ENCODE measurements at regions not wholly inside any gene's neighbourhood (a gene's known extent, or its start where the extent isn't known, plus 50 kb on each side); places are given as distances from the start of the nearest gene placed in this dataset.
"Not testable (repeated sequence)": the region's sequence is repeated elsewhere in the genome, so short reads cannot be mapped to it uniquely, and the experiment has no call there.

DNA sequence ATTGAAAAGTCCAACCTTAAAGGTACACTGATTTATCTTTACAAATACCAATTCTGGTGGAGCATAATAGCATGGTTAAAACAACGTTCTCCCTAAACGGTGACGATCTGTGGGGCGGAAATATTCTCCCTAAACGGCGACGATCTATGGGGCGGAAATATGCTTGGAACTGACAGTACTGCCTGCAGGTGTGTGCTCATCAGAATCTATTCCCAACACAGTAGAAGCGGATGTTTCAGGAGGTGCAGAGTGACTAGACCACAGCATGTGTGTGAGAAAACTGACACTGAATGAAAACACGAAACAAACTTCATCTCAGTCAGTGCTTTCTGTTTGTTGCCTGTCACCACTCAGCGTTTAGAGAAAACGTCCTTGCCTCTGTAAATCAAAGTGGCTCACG is 210.0 kb downstream of the BANP start:
- H3K4me3 ChIP-seq (ENCODE audit: low read length in 2 of 2); H3K4me1 ChIP-seq (ENCODE audit: control insufficient read depth in 2 of 2, insufficient read depth in 1 of 2, low read depth in 1 of 2, low read length in 2 of 2); H4K8ac ChIP-seq (ENCODE audit: low read depth, low read length); H3K9ac ChIP-seq (ENCODE audit: low read depth, low read length, poor library complexity); H2BK12ac ChIP-seq (ENCODE audit: low read length); H2AK5ac ChIP-seq (ENCODE audit: low read depth, low read length); H3K4ac ChIP-seq (ENCODE audit: low read length); H3K36me3 ChIP-seq (replicated peaks in 1 of 2; ENCODE audit: control insufficient read depth in 2 of 2, insufficient read depth in 2 of 2, low read length in 2 of 2); H3K18ac ChIP-seq (ENCODE audit: low read length); H3K9me3 ChIP-seq (replicated peaks in 1 of 2; ENCODE audit: control insufficient read depth in 2 of 2, insufficient read depth in 1 of 2, low read depth in 1 of 2, low read length in 2 of 2); H3K23ac ChIP-seq (ENCODE audit: low read depth, low read length, poor library complexity); H4K91ac ChIP-seq (ENCODE audit: low read depth, low read length, poor library complexity); H3K4me2 ChIP-seq (ENCODE audit: insufficient read depth, low read length, poor library complexity, severe bottlenecking); H2BK15ac ChIP-seq (ENCODE audit: low read length); H2BK5ac ChIP-seq (ENCODE audit: low read length); H2AFZ ChIP-seq (ENCODE audit: low read length); H3K79me1 ChIP-seq (ENCODE audit: low read depth, low read length); DNase-seq (ENCODE audit: low spot score); H3K27ac ChIP-seq (replicated peaks; ENCODE audit: low read length); H2BK120ac ChIP-seq (ENCODE audit: low read depth, low read length); H3K27me3 ChIP-seq (ENCODE audit: control insufficient read depth in 3 of 3, insufficient read depth in 3 of 3, low read depth in 1 of 3, low read length in 3 of 3); H3K14ac ChIP-seq (ENCODE audit: low read length): not testable (repeated sequence)
- WGBS, 2 donors (ENCODE audit: extremely low coverage in 2 of 2, insufficient read length in 2 of 2, insufficient replicate concordance in 1 of 2) = no CpG with 5 or more reads among the region's 13 CpGs

DNA sequence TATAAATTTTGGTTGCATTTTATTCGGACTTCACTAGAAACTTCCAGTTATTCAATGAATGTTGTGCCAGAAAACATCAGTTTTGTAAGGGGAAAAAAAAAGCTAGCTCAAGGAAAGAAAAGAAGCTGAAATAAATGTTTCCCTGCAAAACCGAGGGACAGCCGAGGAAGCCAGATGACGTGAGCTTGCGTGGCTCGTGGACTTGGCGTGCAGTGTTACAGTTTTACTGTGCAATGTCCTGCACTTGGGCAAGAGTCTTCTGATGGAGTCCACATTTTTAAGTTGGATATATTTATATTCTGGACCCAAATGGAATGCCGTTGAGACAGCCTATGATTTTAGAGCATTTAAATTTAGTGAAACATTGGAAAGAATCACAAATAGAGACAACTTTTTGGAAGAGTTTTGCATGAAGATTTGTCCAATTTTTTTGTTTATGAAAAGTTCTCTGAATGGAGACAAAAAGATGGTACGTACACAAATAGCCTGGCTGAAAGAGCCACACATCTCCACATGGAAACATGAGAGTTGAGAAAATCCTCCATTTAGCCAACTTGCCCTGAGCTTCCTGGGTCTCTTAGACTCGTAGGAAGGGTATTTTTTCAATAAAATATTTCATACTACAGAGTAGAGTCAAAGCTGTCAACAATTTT is 210.5 kb downstream of the BANP start:
- not testable (repeated sequence) for H2BK12ac ChIP-seq (ENCODE audit: low read length); H3K36me3 ChIP-seq (replicated peaks in 1 of 2; ENCODE audit: control insufficient read depth in 2 of 2, insufficient read depth in 2 of 2, low read length in 2 of 2); DNase-seq (ENCODE audit: low spot score); H3K79me1 ChIP-seq (ENCODE audit: low read depth, low read length); H3K4me3 ChIP-seq (ENCODE audit: low read length in 2 of 2); H2AK5ac ChIP-seq (ENCODE audit: low read depth, low read length); H2BK120ac ChIP-seq (ENCODE audit: low read depth, low read length); H3K4me1 ChIP-seq (ENCODE audit: control insufficient read depth in 2 of 2, insufficient read depth in 1 of 2, low read depth in 1 of 2, low read length in 2 of 2); H4K91ac ChIP-seq (ENCODE audit: low read depth, low read length, poor library complexity); H2BK15ac ChIP-seq (ENCODE audit: low read length); H3K4ac ChIP-seq (ENCODE audit: low read length); H3K27me3 ChIP-seq (ENCODE audit: control insufficient read depth in 3 of 3, insufficient read depth in 3 of 3, low read depth in 1 of 3, low read length in 3 of 3); H4K8ac ChIP-seq (ENCODE audit: low read depth, low read length); H3K14ac ChIP-seq (ENCODE audit: low read length); H2AFZ ChIP-seq (ENCODE audit: low read length); H3K23ac ChIP-seq (ENCODE audit: low read depth, low read length, poor library complexity); H2BK5ac ChIP-seq (ENCODE audit: low read length); H3K27ac ChIP-seq (replicated peaks; ENCODE audit: low read length); H3K9ac ChIP-seq (ENCODE audit: low read depth, low read length, poor library complexity); H3K18ac ChIP-seq (ENCODE audit: low read length); H3K9me3 ChIP-seq (replicated peaks in 1 of 2; ENCODE audit: control insufficient read depth in 2 of 2, insufficient read depth in 1 of 2, low read depth in 1 of 2, low read length in 2 of 2); H3K4me2 ChIP-seq (ENCODE audit: insufficient read depth, low read length, poor library complexity, severe bottlenecking)
- WGBS, 2 donors (ENCODE audit: extremely low coverage in 2 of 2, insufficient read length in 2 of 2, insufficient replicate concordance in 1 of 2) = no CpG with 5 or more reads among the region's 10 CpGs

DNA sequence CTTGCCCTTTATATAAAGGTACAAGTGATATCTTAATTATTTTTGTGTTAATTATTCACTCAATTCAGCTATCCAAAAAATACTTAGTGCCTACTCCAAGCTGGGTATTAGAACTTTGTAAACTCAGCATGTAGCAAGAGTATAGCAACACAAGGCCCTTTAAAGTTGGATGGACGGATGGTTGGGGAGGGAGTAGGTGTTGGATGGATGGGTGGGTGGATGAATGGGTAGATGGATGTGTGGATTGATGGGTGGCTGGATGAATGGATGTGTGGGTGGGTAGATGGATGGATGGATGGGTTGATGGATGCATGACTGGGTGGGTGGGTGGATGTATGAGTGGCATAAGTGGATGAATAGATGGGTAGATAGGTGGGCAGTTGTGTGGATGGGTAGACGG is 211.5 kb downstream of the BANP start:
- not testable (repeated sequence) for H3K14ac ChIP-seq (ENCODE audit: low read length); H3K79me1 ChIP-seq (ENCODE audit: low read depth, low read length); H2BK15ac ChIP-seq (ENCODE audit: low read length); H3K4ac ChIP-seq (ENCODE audit: low read length); H3K9me3 ChIP-seq (replicated peaks in 1 of 2; ENCODE audit: control insufficient read depth in 2 of 2, insufficient read depth in 1 of 2, low read depth in 1 of 2, low read length in 2 of 2); H3K27me3 ChIP-seq (ENCODE audit: control insufficient read depth in 3 of 3, insufficient read depth in 3 of 3, low read depth in 1 of 3, low read length in 3 of 3); H3K27ac ChIP-seq (replicated peaks; ENCODE audit: low read length); H3K18ac ChIP-seq (ENCODE audit: low read length); H2BK12ac ChIP-seq (ENCODE audit: low read length); H2AK5ac ChIP-seq (ENCODE audit: low read depth, low read length); H3K9ac ChIP-seq (ENCODE audit: low read depth, low read length, poor library complexity); H2BK120ac ChIP-seq (ENCODE audit: low read depth, low read length); H3K4me2 ChIP-seq (ENCODE audit: insufficient read depth, low read length, poor library complexity, severe bottlenecking); H2BK5ac ChIP-seq (ENCODE audit: low read length); H4K91ac ChIP-seq (ENCODE audit: low read depth, low read length, poor library complexity); H4K8ac ChIP-seq (ENCODE audit: low read depth, low read length); DNase-seq (ENCODE audit: low spot score); H3K23ac ChIP-seq (ENCODE audit: low read depth, low read length, poor library complexity); H3K36me3 ChIP-seq (replicated peaks in 1 of 2; ENCODE audit: control insufficient read depth in 2 of 2, insufficient read depth in 2 of 2, low read length in 2 of 2); H3K4me3 ChIP-seq (ENCODE audit: low read length in 2 of 2); H3K4me1 ChIP-seq (ENCODE audit: control insufficient read depth in 2 of 2, insufficient read depth in 1 of 2, low read depth in 1 of 2, low read length in 2 of 2); H2AFZ ChIP-seq (ENCODE audit: low read length)
- WGBS, 2 donors (ENCODE audit: extremely low coverage in 2 of 2, insufficient read length in 2 of 2, insufficient replicate concordance in 1 of 2) = 100% methylated on average over 1 of the region's 2 CpGs; no CpG with 5 or more reads in 1 of the 2 donors

DNA sequence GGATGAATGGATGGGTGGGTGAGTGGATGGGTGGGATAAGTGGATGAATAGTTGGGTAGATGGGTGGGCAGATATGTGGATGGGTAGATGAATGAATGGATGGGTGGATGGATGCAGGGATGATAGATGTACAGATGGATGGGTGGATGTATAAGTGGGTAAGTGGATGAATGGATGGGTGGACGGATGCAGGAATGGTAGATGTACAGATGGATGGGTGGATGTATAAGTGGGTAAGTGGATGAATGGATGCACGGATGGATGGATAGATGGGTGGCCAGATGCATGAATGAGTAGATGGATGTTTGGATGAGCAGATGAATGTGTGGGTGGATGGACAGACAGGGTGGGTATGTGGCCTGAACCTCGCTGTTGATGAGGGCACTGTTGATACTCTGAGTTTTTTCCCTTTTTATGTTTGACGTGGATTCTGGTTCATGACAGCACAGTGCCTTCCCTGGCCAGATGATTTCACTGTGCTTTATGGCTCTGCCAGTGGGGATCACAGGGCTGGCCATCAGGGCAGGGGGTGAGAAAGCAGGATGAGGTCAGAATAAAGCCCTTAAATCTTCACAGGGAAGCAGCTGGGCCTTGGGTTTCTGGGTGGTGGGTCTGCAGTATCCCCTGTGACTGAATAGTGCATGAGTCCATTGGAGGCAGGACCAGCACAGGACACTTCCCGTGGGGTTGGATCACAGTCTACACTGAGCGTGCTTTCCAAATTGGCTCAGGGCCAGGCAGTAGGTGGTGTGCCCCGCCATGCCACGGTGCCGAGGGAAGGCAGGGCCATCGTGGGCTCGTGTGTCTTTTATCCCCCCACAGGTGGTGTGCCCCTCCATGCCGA is 213.2 kb downstream of the BANP start:
- not testable (repeated sequence) for H4K91ac ChIP-seq (ENCODE audit: low read depth, low read length, poor library complexity); H3K9me3 ChIP-seq (replicated peaks in 1 of 2; ENCODE audit: control insufficient read depth in 2 of 2, insufficient read depth in 1 of 2, low read depth in 1 of 2, low read length in 2 of 2); H3K4ac ChIP-seq (ENCODE audit: low read length); H3K4me2 ChIP-seq (ENCODE audit: insufficient read depth, low read length, poor library complexity, severe bottlenecking); H2BK15ac ChIP-seq (ENCODE audit: low read length); H4K8ac ChIP-seq (ENCODE audit: low read depth, low read length); H2BK12ac ChIP-seq (ENCODE audit: low read length); H2BK120ac ChIP-seq (ENCODE audit: low read depth, low read length); H3K27me3 ChIP-seq (ENCODE audit: control insufficient read depth in 3 of 3, insufficient read depth in 3 of 3, low read depth in 1 of 3, low read length in 3 of 3); H3K4me1 ChIP-seq (ENCODE audit: control insufficient read depth in 2 of 2, insufficient read depth in 1 of 2, low read depth in 1 of 2, low read length in 2 of 2); H2AFZ ChIP-seq (ENCODE audit: low read length); H3K23ac ChIP-seq (ENCODE audit: low read depth, low read length, poor library complexity); DNase-seq (ENCODE audit: low spot score); H2BK5ac ChIP-seq (ENCODE audit: low read length); H3K14ac ChIP-seq (ENCODE audit: low read length); H2AK5ac ChIP-seq (ENCODE audit: low read depth, low read length); H3K4me3 ChIP-seq (ENCODE audit: low read length in 2 of 2); H3K27ac ChIP-seq (replicated peaks; ENCODE audit: low read length); H3K36me3 ChIP-seq (replicated peaks in 1 of 2; ENCODE audit: control insufficient read depth in 2 of 2, insufficient read depth in 2 of 2, low read length in 2 of 2); H3K79me1 ChIP-seq (ENCODE audit: low read depth, low read length); H3K18ac ChIP-seq (ENCODE audit: low read length)
- peak overlapping the region; percentile 72 for H3K9ac ChIP-seq (ENCODE audit: low read depth, low read length, poor library complexity)
- no CpG with 5 or more reads among the region's 12 CpGs for WGBS, 2 donors (ENCODE audit: extremely low coverage in 2 of 2, insufficient read length in 2 of 2, insufficient replicate concordance in 1 of 2)

Data from neuronal stem cell (in vitro differentiated cells).